ENCODE measurements at regions not wholly inside any gene's neighbourhood (a gene's known extent, or its start where the extent isn't known, plus 50 kb on each side); places are given as distances from the start of the nearest gene placed in this dataset.

GRCh38 chr10:89121764-89122020, 85.4 kb downstream of the CH25H start:
- no peak for TF ChIP-seq EZH2 (IDR thresholded peaks at IDR 0.05; ENCODE audit: insufficient read depth, poor library complexity, severe bottlenecking)
- no peak for TF ChIP-seq EZH2phosphoT487 (IDR thresholded peaks at IDR 0.05; ENCODE audit: insufficient read depth, low read depth)

Data from GM23248 (cell line).